ENCODE measurements at regions not wholly inside any gene's neighbourhood (a gene's known extent, or its start where the extent isn't known, plus 50 kb on each side); places are given as distances from the start of the nearest gene placed in this dataset.

- TF ChIP-seq CTCF (IDR thresholded peaks at IDR 0.05) (no peak), POLR2A (IDR thresholded peaks at IDR 0.05) (no peak)
- Histone ChIP-seq H3K4me3 (no peak overlapping the region), H3K27me3 (no peaks in the 10 kb centered on the region), H3K27ac (no peak overlapping the region), H3K9me3 (no peaks in the 10 kb centered on the region), H3K36me3 (no peaks in the 10 kb centered on the region), H3K4me1 (no peaks in the 10 kb centered on the region)
- peak in 1 of 3 donors; percentile 45 for DNase-seq
Observed at GRCh38 chr5:53249529-53250200, 140.1 kb upstream of the MOCS2 start.

GRCh38 chr5:53250201-53250550 is 140.6 kb upstream of the MOCS2 start:
- H3K27ac ChIP-seq, result no peak overlapping the region
- TF ChIP-seq CTCF (IDR thresholded peaks at IDR 0.05) (no peak), POLR2A (IDR thresholded peaks at IDR 0.05) (no peak)
- no peaks in the 10 kb centered on the region for H3K36me3 ChIP-seq

GRCh38 chr5:53253421-53253871 is 143.9 kb upstream of the MOCS2 start:
- TF ChIP-seq POLR2A (IDR thresholded peaks at IDR 0.05) (no peak), CTCF (IDR thresholded peaks at IDR 0.05) (no peak)
- Histone ChIP-seq H3K27me3 (no peaks in the 10 kb centered on the region), H3K4me3 (no peak overlapping the region), H3K4me1 (no peaks in the 10 kb centered on the region), H3K9me3 (no peaks in the 10 kb centered on the region), H3K27ac (no peak overlapping the region), H3K36me3 (no peaks in the 10 kb centered on the region)
- no peak for DNase-seq

More at GRCh38 chr5:53250201-53250550, 140.6 kb upstream of the MOCS2 start:
- Histone ChIP-seq H3K4me3 (no peak overlapping the region), H3K9me3 (no peaks in the 10 kb centered on the region), H3K4me1 (no peaks in the 10 kb centered on the region), H3K27me3 (no peaks in the 10 kb centered on the region)
- DNase-seq, result no peak

GRCh38 chr5:53256746-53257145 is 147.2 kb upstream of the MOCS2 start:
- H3K4me1 ChIP-seq, result no peaks in the 10 kb centered on the region

GRCh38 chr5:53257806-53258373 is 148.3 kb upstream of the MOCS2 start:
- H3K9me3 ChIP-seq, result no peaks in the 10 kb centered on the region
- DNase-seq, result no peak

More at GRCh38 chr5:53256746-53257145, 147.2 kb upstream of the MOCS2 start:
- TF ChIP-seq CTCF (IDR thresholded peaks at IDR 0.05) (no peak), POLR2A (IDR thresholded peaks at IDR 0.05) (no peak)
- Histone ChIP-seq H3K36me3 (no peaks in the 10 kb centered on the region), H3K9me3 (no peaks in the 10 kb centered on the region), H3K27me3 (no peaks in the 10 kb centered on the region), H3K27ac (no peak overlapping the region), H3K4me3 (no peak overlapping the region)
- no peak for DNase-seq

More at GRCh38 chr5:53257806-53258373, 148.3 kb upstream of the MOCS2 start:
- Histone ChIP-seq H3K4me3 (no peak overlapping the region), H3K4me1 (no peaks in the 10 kb centered on the region), H3K27me3 (no peaks in the 10 kb centered on the region), H3K27ac (no peak overlapping the region), H3K36me3 (no peaks in the 10 kb centered on the region)
- TF ChIP-seq POLR2A (IDR thresholded peaks at IDR 0.05) (no peak), CTCF (IDR thresholded peaks at IDR 0.05) (no peak)

Data from Peyer's patch (tissue), 4 donors.